GM23338 (cell line): ENCODE measurements at regions not wholly inside any gene's neighbourhood (a gene's known extent, or its start where the extent isn't known, plus 50 kb on each side); places are given as distances from the start of the nearest gene placed in this dataset.
A peak's percentile ranks its signal among the peaks of the same experiment; 100 is the strongest.

ENCODE experiments used
- ATAC-seq: fragments of 200-7000 bp; cut with Tn5 transposase; 3 replicates; pipeline ENCODE4 v1.9.1; 2020
- DNase-seq: peaks from one replicate; pipeline ENCODE4 v3.0.0-alpha.2; 2015; ENCODE audit warnings: low spot score
- H2AFZ ChIP-seq: fragments of 200-600 bp; sonication (generic); 2 replicates; pipeline ENCODE4 v1.8.0; 2016; ENCODE audit warnings: antibody characterized with exemption, mild to moderate bottlenecking, moderate library complexity
- H3F3A ChIP-seq: fragments of 200-600 bp; sonication (generic); replicated peaks from 2 replicates; pipeline ENCODE4 v1.8.0; 2017; ENCODE audit warnings: antibody characterized with exemption, mixed run types, low read depth
- H3K27ac ChIP-seq: fragments of 200-600 bp; sonication (generic); 2 replicates; pipeline ENCODE4 v1.6.1; 2016; ENCODE audit warnings: low read depth
- H3K27me3 ChIP-seq: fragments of 200-600 bp; sonication (generic); 2 replicates; pipeline ENCODE4 v1.8.0; 2016; ENCODE audit warnings: mild to moderate bottlenecking, mixed run types, moderate library complexity; ENCODE audit not compliant: insufficient read depth
- H3K36me3 ChIP-seq: fragments of 200-600 bp; sonication (generic); 2 replicates; pipeline ENCODE4 v1.8.0; 2016; ENCODE audit warnings: mild to moderate bottlenecking; ENCODE audit not compliant: insufficient read depth
- H3K4me1 ChIP-seq: fragments of 200-600 bp; sonication (generic); 2 replicates; pipeline ENCODE4 v1.8.0; 2016; ENCODE audit warnings: mild to moderate bottlenecking, moderate library complexity; ENCODE audit not compliant: insufficient read depth
- H3K4me2 ChIP-seq: fragments of 200-600 bp; sonication (generic); 2 replicates; pipeline ENCODE4 v1.7.1; 2017; ENCODE audit warnings: mixed run types
- H3K4me3 ChIP-seq: fragments of 200-600 bp; sonication (generic); 2 replicates; pipeline ENCODE4 v1.6.1; 2016; ENCODE audit warnings: mixed run types
- H3K79me2 ChIP-seq: fragments of 200-600 bp; sonication (generic); replicated peaks from 2 replicates; pipeline ENCODE4 v1.8.0; 2017; ENCODE audit warnings: mild to moderate bottlenecking; ENCODE audit not compliant: insufficient read depth
- H3K9me2 ChIP-seq: fragments of 200-600 bp; sonication (generic); 2 replicates; pipeline ENCODE4 v1.8.0; 2017; ENCODE audit not compliant: insufficient read depth
- H4K20me1 ChIP-seq: fragments of 200-600 bp; sonication (generic); replicated peaks from 2 replicates; pipeline ENCODE4 v1.8.0; 2017; ENCODE audit warnings: mild to moderate bottlenecking; ENCODE audit not compliant: insufficient read depth
- H3K27ac Mint-ChIP-seq: 2 replicates; pipeline ENCODE4 v1.8.0; 2020; ENCODE audit warnings: inconsistent platforms, mild to moderate bottlenecking, moderate library complexity, mixed read lengths
- H3K27me3 Mint-ChIP-seq: 3 replicates; pipeline ENCODE4 v1.8.0; 2022; ENCODE audit warnings: low read depth, mild to moderate bottlenecking, moderate library complexity, mixed read lengths, inconsistent platforms; ENCODE audit not compliant: insufficient read depth, poor library complexity
- H3K36me3 Mint-ChIP-seq: 3 replicates; pipeline ENCODE4 v1.8.0; 2021; ENCODE audit warnings: low read depth, mild to moderate bottlenecking, inconsistent platforms, moderate library complexity, mixed read lengths
- H3K4me1 Mint-ChIP-seq: 3 replicates; pipeline ENCODE4 v1.8.0; 2020; ENCODE audit warnings: mild to moderate bottlenecking, inconsistent platforms, mixed read lengths
- H3K4me3 Mint-ChIP-seq: 3 replicates; pipeline ENCODE4 v1.8.0; 2021; ENCODE audit warnings: moderate library complexity, mild to moderate bottlenecking, inconsistent platforms, mixed read lengths
- H3K9me3 Mint-ChIP-seq: 3 replicates; pipeline ENCODE4 v1.8.0; 2020; ENCODE audit warnings: moderate library complexity, mild to moderate bottlenecking, inconsistent platforms, mixed read lengths
- CREB1 ChIP-seq: fragments of 250-450 bp; sonication (Bioruptor Pico); IDR thresholded peaks from 2 replicates; pipeline ENCODE4 v1.5.0; 2020; ENCODE audit warnings: low read depth, mild to moderate bottlenecking, moderate library complexity
- EZH2phosphoT487 ChIP-seq: fragments of 200-600 bp; sonication (generic); IDR thresholded peaks from one replicate; pipeline ENCODE4 v1.8.1; 2018; ENCODE audit warnings: antibody characterized with exemption; ENCODE audit not compliant: unreplicated experiment
- JUNB ChIP-seq: IDR thresholded peaks from one replicate; pipeline ENCODE4 v1.6.1; 2016; ENCODE audit warnings: antibody characterized with exemption; ENCODE audit not compliant: unreplicated experiment
- NANOG ChIP-seq: IDR thresholded peaks from 2 replicates; pipeline ENCODE4 v1.6.1; 2016; ENCODE audit warnings: antibody characterized with exemption, borderline replicate concordance
- POLR2AphosphoS5 ChIP-seq: IDR thresholded peaks from 2 replicates; pipeline ENCODE4 v1.6.1; 2016; ENCODE audit warnings: antibody characterized with exemption, low read depth
- STAT1 ChIP-seq: IDR thresholded peaks from one replicate; pipeline ENCODE4 v1.6.1; 2016; ENCODE audit warnings: antibody characterized with exemption; ENCODE audit not compliant: unreplicated experiment
- ZNF331 ChIP-seq: fragments of 250-450 bp; sonication (Bioruptor Pico); IDR thresholded peaks from 2 replicates; pipeline ENCODE4 v1.5.0; 2020; ENCODE audit warnings: low read depth, mild to moderate bottlenecking, moderate library complexity
- TF ChIP-seq, protein P1 (sequence below): fragments of 250-450 bp; sonication (Bioruptor Pico); IDR thresholded peaks from 2 replicates; pipeline ENCODE4 v1.5.0; 2020; ENCODE audit warnings: mild to moderate bottlenecking, moderate library complexity
- TF ChIP-seq, protein P2 (sequence below): IDR thresholded peaks from 2 replicates; pipeline ENCODE4 v1.6.1; 2016; ENCODE audit warnings: antibody characterized with exemption
- TF ChIP-seq, protein P3 (sequence below): IDR thresholded peaks from one replicate; pipeline ENCODE4 v1.6.1; 2018; ENCODE audit warnings: antibody characterized with exemption; ENCODE audit not compliant: unreplicated experiment

DNA sequence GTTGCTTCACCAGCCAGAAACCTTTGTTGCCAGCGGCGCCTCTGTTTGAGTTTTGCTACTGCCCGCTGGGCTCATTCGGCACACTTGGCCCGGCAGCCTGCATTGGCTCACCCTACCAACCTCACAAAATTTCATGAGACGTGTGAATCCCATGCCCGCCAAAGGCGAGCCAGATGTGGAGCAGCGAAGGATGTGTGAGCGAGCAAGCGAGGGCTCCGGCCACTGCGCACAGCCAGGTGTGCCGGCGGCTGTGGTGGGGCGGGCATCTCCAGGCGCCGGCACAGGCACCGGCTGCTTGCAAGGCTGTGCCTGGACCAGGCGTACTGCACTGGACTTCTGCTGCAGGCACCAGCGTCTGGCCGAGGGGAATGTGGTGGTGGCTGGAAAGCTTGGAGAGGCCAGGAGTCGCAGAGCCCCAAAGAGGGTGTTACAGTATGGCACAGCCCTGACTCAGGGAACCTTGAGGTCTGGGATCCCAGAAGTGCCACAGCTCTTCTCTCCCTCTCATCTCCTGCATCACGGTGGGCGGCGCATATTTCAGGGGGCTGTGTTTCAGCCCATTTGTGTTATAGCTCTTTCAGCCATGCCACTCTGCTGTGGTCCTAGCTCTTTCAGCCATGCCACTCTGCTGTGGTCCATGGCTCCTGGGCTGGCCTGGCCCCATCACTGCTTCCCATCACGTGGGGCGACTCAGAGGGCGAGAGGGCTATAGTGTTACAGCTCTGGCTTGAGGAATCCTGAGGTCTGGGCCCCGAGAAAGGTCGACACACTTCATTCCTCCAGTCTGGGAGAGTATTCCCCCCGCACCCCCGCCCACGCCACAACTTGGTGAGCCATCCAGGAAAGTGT, 592.0 kb upstream of the SLITRK5 start:
- H3K36me3 Mint-ChIP-seq = no peaks in the 10 kb centered on the region
- H3K27me3 Mint-ChIP-seq = no peaks in the 10 kb centered on the region
- Histone ChIP-seq H3K79me2 (no peaks in the 10 kb centered on the region), H3K36me3 (no peaks in the 10 kb centered on the region), H3K9me2 (no peaks in the 10 kb centered on the region), H3K4me3 (no peak overlapping the region), H3F3A (no peaks in the 10 kb centered on the region), H4K20me1 (no peaks in the 10 kb centered on the region), H2AFZ (peak overlapping the region; percentile 61; the same call in 1 of the 2 replicates), H3K27me3 (no peaks in the 10 kb centered on the region), H3K4me2 (no peak overlapping the region), H3K4me1 (no peaks in the 10 kb centered on the region), H3K27ac (no peak overlapping the region)
- H3K27ac Mint-ChIP-seq = no peak overlapping the region
- DNase-seq (no peak), ATAC-seq (no peak; the same call in 2 of the 3 replicates)
- TF ChIP-seq, protein P1, sequence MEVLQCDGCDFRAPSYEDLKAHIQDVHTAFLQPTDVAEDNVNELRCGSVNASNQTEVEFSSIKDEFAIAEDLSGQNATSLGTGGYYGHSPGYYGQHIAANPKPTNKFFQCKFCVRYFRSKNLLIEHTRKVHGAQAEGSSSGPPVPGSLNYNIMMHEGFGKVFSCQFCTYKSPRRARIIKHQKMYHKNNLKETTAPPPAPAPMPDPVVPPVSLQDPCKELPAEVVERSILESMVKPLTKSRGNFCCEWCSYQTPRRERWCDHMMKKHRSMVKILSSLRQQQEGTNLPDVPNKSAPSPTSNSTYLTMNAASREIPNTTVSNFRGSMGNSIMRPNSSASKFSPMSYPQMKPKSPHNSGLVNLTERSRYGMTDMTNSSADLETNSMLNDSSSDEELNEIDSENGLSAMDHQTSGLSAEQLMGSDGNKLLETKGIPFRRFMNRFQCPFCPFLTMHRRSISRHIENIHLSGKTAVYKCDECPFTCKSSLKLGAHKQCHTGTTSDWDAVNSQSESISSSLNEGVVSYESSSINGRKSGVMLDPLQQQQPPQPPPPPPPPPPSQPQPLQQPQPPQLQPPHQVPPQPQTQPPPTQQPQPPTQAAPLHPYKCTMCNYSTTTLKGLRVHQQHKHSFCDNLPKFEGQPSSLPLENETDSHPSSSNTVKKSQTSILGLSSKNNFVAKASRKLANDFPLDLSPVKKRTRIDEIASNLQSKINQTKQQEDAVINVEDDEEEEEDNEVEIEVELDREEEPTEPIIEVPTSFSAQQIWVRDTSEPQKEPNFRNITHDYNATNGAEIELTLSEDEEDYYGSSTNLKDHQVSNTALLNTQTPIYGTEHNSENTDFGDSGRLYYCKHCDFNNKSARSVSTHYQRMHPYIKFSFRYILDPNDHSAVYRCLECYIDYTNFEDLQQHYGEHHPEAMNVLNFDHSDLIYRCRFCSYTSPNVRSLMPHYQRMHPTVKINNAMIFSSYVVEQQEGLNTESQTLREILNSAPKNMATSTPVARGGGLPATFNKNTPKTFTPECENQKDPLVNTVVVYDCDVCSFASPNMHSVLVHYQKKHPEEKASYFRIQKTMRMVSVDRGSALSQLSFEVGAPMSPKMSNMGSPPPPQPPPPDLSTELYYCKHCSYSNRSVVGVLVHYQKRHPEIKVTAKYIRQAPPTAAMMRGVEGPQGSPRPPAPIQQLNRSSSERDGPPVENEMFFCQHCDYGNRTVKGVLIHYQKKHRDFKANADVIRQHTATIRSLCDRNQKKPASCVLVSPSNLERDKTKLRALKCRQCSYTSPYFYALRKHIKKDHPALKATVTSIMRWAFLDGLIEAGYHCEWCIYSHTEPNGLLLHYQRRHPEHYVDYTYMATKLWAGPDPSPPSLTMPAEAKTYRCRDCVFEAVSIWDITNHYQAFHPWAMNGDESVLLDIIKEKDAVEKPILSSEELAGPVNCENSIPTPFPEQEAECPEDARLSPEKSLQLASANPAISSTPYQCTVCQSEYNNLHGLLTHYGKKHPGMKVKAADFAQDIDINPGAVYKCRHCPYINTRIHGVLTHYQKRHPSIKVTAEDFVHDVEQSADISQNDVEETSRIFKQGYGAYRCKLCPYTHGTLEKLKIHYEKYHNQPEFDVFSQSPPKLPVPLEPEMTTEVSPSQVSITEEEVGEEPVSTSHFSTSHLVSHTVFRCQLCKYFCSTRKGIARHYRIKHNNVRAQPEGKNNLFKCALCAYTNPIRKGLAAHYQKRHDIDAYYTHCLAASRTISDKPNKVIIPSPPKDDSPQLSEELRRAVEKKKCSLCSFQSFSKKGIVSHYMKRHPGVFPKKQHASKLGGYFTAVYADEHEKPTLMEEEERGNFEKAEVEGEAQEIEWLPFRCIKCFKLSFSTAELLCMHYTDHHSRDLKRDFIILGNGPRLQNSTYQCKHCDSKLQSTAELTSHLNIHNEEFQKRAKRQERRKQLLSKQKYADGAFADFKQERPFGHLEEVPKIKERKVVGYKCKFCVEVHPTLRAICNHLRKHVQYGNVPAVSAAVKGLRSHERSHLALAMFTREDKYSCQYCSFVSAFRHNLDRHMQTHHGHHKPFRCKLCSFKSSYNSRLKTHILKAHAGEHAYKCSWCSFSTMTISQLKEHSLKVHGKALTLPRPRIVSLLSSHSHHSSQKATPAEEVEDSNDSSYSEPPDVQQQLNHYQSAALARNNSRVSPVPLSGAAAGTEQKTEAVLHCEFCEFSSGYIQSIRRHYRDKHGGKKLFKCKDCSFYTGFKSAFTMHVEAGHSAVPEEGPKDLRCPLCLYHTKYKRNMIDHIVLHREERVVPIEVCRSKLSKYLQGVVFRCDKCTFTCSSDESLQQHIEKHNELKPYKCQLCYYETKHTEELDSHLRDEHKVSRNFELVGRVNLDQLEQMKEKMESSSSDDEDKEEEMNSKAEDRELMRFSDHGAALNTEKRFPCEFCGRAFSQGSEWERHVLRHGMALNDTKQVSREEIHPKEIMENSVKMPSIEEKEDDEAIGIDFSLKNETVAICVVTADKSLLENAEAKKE (CRISPR knock-in tag) = no peak
- no peak for TF ChIP-seq CREB1 (CRISPR knock-in tag)
- H3K4me1 Mint-ChIP-seq = no peaks in the 10 kb centered on the region; the same call in 1 of the 3 replicates
- no peak overlapping the region for H3K4me3 Mint-ChIP-seq
- no peaks in the 10 kb centered on the region for H3K9me3 Mint-ChIP-seq

DNA sequence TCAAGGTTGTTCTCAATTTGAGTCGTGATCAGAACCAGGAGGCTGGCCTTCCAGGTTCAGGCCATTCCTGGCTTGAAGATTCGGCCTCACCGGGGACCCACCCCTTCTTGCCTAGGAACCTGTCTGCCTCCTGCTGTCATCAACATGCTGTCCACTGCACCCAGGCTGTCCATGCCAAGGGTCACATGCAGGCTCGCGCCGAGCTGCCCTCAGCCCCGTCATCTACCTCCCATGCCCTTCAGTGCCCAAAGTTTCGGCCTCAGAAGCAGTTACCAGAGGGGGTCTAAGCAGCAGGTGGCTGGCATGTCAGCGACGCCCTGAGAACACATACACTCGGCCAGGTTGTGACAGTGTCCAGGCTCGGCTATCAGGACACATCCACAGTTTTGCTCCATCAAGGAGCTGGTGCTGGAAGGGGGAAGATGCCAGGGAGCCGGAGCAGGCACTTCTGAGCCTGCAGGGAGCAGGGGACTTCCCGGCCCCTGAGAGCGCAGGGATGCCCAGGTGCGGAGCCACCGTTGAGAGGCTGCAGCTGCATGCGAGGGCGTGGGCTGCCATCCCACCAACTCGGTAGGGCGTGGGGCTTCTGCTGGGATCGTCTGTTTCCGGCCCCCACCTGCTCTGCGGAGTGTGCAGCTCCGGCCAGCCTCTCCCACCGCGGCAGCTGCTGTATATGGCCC, 590.9 kb upstream of the SLITRK5 start:
- DNase-seq = no peak
- Histone ChIP-seq H3K27me3 (no peaks in the 10 kb centered on the region), H2AFZ (peak overlapping the region; percentile 61; the same call in 1 of the 2 replicates), H3K9me2 (no peaks in the 10 kb centered on the region), H3F3A (no peaks in the 10 kb centered on the region), H3K4me3 (no peak overlapping the region), H3K79me2 (no peaks in the 10 kb centered on the region), H3K27ac (no peak overlapping the region), H4K20me1 (no peaks in the 10 kb centered on the region), H3K4me2 (no peak overlapping the region), H3K4me1 (no peaks in the 10 kb centered on the region), H3K36me3 (no peaks in the 10 kb centered on the region)
- Mint-ChIP-seq H3K9me3 (no peaks in the 10 kb centered on the region), H3K4me3 (no peak overlapping the region), H3K4me1 (no peaks in the 10 kb centered on the region; the same call in 1 of the 3 replicates), H3K27me3 (no peaks in the 10 kb centered on the region), H3K36me3 (no peaks in the 10 kb centered on the region), H3K27ac (no peak overlapping the region)
- ATAC-seq = no peak
- TF ChIP-seq ZNF331 (CRISPR knock-in tag) (no peak), STAT1 (no peak), POLR2AphosphoS5 (no peak), EZH2phosphoT487 (no peak), NANOG (no peak), JUNB (no peak)
- TF ChIP-seq, protein P2, sequence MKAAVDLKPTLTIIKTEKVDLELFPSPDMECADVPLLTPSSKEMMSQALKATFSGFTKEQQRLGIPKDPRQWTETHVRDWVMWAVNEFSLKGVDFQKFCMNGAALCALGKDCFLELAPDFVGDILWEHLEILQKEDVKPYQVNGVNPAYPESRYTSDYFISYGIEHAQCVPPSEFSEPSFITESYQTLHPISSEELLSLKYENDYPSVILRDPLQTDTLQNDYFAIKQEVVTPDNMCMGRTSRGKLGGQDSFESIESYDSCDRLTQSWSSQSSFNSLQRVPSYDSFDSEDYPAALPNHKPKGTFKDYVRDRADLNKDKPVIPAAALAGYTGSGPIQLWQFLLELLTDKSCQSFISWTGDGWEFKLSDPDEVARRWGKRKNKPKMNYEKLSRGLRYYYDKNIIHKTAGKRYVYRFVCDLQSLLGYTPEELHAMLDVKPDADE = no peak
- TF ChIP-seq, protein P3, sequence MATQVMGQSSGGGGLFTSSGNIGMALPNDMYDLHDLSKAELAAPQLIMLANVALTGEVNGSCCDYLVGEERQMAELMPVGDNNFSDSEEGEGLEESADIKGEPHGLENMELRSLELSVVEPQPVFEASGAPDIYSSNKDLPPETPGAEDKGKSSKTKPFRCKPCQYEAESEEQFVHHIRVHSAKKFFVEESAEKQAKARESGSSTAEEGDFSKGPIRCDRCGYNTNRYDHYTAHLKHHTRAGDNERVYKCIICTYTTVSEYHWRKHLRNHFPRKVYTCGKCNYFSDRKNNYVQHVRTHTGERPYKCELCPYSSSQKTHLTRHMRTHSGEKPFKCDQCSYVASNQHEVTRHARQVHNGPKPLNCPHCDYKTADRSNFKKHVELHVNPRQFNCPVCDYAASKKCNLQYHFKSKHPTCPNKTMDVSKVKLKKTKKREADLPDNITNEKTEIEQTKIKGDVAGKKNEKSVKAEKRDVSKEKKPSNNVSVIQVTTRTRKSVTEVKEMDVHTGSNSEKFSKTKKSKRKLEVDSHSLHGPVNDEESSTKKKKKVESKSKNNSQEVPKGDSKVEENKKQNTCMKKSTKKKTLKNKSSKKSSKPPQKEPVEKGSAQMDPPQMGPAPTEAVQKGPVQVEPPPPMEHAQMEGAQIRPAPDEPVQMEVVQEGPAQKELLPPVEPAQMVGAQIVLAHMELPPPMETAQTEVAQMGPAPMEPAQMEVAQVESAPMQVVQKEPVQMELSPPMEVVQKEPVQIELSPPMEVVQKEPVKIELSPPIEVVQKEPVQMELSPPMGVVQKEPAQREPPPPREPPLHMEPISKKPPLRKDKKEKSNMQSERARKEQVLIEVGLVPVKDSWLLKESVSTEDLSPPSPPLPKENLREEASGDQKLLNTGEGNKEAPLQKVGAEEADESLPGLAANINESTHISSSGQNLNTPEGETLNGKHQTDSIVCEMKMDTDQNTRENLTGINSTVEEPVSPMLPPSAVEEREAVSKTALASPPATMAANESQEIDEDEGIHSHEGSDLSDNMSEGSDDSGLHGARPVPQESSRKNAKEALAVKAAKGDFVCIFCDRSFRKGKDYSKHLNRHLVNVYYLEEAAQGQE = no peak
